NCI-H524 treated with DMSO at 0.1 percent for 48 hours (cell line): ENCODE measurements at regions not wholly inside any gene's neighbourhood (a gene's known extent, or its start where the extent isn't known, plus 50 kb on each side); places are given as distances from the start of the nearest gene placed in this dataset.
"Not testable (repeated sequence)": the region's sequence is repeated elsewhere in the genome, so short reads cannot be mapped to it uniquely, and the experiment has no call there.

Experiments
- DNase-seq: peaks from one replicate; lab custom pipeline; 2025; lab: John Stamatoyannopoulos, UW

- no peak for DNase-seq
Observed at GRCh38 chr18:46179306-46179705, 75.1 kb downstream of the HAUS1 start.

DNA sequence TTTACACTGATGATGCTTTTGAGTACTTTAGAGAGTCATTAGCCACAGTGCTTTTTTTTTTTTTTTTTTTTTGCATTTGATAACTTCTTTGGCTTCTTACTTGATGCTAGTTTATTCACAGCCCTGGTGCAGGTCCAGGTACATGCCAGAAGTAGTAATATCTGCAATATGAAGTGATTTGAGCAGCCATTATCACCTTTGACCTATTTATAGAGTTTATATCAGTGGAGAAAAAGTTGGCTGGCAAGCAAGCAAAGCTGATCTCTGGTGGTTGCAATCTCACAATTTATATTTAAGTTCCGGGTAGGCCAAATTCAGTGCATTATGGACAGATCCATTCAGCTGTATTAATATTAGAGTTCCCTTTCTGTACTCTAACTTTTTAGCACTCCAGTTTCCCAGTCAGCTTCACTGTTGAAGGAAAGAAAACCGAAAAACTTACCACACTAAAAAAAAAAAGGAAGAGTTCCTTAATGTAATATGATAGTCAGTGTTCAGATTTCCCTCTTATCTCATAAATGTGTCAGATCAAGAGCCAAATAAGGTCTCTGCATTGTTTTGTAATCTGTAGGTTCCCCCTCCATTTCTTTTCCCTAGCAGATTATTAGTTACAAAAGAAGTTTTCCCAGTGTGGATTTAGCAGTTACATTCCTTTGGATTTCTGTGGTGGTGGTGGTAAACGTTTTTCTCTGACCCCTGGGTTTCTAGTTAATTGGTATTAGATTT, 78.6 kb downstream of the HAUS1 start:
- DNase-seq: no peak

GRCh38 chr18:46184296-46184695, 80.1 kb downstream of the HAUS1 start:
- not testable (repeated sequence) for DNase-seq

- no peak for DNase-seq
Observed at GRCh38 chr18:46184727-46185126, 80.5 kb downstream of the HAUS1 start.

DNA sequence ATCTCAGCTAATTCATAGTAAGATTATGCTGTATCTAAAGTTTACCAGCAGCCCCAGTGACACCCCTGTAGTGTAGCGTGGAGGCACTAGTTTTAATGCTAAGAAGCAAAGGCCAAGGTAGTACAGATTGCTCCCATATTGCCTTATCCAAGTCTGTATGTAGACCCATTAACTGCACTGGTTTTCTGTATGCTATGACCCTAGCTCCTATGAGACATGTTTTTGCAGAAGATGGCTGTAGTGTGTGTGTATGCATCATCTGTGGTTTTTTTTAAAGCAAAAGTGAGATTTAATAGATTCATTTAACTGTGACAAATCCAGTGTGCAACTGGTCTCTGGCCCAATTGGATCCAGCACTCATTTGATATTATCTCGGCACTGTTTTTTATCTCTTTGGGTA, 86.5 kb downstream of the HAUS1 start:
- DNase-seq: no peak

GRCh38 chr18:46196627-46197243, 92.5 kb downstream of the HAUS1 start:
- no peak for DNase-seq

DNA sequence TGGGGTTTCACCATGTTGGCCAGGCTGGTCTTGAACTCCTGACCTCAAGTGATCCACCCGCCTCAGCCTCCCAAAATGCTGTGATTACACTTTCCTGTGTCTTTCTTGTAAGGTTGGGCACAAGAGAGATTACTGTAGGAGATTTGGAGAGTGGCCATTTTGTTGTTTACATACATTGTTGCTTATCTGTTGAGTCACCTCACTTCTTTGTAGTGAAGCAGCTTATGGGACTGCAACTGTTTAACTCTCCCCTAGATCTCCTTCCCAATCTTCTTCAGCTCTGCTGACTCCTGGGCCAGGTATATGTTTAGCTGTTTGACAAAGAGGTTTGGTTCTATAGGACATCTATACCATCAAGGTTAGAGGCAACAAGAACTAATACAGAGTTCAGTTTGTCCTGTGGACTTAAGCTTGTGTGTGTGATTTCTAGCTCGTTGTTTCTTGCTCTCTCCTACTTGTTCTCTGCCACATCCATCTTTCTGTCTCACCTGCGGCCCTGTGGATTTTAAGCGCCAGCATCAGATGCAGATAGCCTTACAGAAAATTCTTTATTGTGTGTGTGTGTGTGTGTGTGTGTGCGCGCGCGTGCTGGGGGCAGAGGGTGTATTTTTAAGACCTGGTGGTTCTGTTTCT, 95.4 kb downstream of the HAUS1 start:
- no peak for DNase-seq

DNA sequence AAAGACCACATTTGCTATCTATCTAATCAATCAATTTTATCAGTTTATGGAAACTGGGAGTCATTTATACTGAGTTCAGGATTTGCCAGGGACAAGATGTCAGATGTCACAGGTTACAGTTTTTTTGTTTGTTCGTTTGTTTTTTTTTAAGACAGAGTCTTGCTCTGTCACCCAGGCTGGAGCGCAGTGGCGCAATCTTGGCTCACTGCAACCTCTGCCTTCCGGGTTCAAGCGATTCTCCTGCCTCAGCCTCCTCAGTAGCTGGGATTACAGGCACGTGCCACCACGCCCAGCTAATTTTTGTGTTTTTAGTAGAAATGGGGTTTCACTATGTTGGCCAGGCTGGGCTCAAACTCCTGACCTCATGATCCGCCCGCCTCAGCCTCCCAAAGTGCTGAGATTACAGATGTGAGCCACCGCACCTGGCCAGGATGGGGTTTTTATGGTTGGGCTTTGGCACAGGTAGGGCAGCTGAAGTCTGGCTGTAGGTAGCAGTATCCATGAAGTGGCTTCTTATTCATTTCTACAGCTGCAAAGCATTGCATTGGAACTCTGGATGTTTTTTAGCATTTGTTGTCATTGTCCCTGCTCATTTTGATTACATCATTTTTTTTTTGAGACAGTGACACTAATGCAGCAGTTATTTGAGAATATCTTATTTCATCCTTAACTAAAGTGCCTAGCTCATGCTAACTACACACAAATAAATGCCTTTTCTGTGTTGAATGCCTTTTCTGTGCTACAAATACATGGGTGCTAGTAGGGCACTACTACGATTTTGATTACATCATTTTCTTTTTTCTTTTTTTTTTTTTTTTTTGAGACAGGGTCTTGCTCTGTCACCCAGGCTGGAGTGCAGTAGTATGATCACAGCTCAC, 96.2 kb downstream of the HAUS1 start:
- not testable (repeated sequence) for DNase-seq

- DNase-seq: no peak
Observed at GRCh38 chr18:46204143-46204542, 100.0 kb downstream of the HAUS1 start.

GRCh38 chr18:46207985-46208384, 103.8 kb downstream of the HAUS1 start:
- no peak for DNase-seq

DNA sequence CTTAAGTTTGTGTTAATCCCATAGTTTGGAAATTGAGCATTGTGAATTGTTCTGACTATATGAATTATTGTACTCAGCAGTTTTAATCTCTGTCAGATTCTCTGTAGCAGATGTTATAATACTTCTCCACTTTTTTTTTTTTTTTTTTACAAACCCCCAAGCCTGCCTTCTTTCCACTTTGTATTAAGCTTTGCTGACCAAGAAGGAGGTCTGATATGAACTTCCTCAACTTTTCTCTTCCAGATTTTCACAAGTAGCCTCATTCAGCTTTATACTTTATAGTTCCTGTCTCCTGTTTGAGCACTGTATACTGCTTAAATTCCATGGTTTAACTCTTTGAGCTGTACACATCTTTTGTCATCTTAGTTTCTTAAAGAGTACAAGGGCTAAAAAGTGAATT, 105.0 kb downstream of the HAUS1 start:
- DNase-seq: no peak

- no peak for DNase-seq
Observed at GRCh38 chr18:46211816-46212215, 107.6 kb downstream of the HAUS1 start.

GRCh38 chr18:46212398-46212797, 108.2 kb downstream of the HAUS1 start:
- no peak for DNase-seq

- no peak for DNase-seq
Observed at GRCh38 chr18:46213295-46213694, 109.1 kb downstream of the HAUS1 start.

DNA sequence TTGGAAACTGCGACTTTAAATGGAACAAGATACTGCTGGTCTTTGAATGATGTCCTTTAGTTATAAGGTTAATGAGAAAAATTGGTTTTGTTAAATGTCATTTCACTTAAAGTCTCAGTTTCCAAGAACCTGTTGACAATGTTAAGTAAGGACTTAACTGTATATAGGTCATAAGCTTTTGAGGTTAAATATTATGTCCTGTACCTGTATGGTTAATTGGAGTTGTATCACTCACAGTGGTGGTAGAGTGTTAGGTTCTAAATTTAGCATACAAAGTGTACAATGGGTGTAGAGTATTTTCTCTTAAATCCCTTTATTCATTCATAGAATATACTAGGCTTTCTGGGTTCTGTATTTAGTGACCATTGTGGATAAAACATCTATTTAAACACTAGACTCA, 110.2 kb downstream of the HAUS1 start:
- DNase-seq: no peak

GRCh38 chr18:46215902-46216723, 111.9 kb downstream of the HAUS1 start:
- no peak for DNase-seq

DNA sequence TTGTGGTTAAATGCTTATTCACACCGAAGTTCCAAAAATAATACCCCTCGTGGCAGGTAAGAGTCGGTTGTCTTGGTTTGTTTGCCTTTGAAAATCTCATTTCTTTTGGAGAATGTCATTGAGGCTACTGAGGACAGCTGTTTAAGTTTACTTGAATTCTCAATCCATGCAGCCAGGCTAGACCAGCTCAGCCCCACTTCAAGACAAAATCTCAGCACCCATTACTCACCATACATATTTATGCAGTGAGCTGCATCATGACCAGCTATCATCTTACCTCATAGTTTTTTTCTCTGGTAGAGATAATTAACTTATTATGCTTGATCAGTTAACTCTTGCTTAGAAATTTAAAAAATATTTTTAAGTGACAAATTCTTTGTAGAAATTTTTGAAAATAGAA, 115.9 kb downstream of the HAUS1 start:
- DNase-seq: no peak

DNA sequence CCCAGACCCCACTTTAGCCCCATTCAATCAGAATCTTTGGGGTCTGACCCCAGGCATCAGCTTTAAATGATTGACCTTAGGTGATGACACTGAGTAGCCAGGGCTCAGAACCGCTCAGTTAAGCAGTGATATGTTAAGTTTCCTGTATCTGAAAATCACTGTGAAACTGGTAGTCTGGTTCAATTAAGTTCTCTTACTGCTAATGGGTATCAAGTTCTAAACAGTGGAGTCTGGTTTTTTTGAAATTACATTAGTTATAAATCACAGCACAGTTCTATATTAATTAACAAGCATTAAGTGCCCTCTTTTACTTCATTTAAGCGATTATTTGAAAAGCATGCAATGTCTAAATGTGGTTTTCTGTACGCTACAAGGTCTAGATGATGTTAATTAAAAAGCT, 117.9 kb downstream of the HAUS1 start:
- no peak for DNase-seq

DNA sequence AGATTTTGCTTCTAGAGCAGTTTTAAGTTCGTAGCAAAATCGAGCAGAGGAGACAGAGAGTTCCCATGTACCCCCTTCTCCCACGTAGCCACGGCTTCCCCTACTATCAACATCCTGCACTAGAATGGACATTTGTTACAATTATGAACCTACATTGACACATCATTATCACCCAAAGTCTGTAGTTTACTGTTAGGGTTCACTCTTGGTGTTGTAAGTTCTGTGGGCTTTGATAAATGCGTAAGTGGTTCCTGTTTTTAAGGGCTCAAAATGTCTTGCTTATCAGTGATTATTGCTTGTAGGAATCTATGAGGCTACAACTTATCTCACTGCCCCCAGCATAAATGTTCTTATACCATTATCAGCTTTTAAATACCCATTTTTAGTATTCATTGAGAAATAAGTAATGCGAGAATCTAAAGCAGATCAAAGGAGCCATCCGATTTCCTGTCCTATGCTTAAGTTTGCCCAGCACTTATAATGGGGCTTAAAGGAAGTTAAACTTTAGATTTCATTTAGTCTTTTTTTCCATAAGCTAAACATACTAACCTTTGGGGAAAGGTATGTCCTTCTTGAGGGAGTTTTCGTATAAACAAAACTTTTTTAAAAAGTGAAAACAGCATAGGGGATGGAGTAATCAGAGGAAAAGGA, 118.7 kb downstream of the HAUS1 start:
- DNase-seq: no peak

GRCh38 chr18:46224181-46224775, 120.1 kb downstream of the HAUS1 start:
- DNase-seq: no peak

DNA sequence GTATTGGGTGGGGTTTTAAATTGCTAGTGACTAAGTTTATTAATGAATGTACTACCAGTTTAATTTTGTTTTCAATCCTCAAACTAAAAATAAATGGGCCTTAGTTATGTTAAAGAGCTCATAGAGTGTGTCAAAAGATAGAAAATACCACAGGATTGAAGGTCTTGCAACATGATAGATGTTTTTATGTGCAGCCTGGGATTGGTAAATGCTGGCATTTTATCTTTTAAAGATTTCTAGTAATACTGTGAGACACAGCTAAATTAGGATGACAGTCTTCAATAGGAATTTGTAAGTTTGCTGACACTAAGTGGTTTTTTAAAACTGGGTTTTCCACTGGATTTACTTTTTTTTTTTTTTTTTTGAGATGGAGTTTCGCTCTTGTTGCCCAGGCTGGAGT, 122.3 kb downstream of the HAUS1 start:
- DNase-seq: no peak
